ENCODE measurements at regions not wholly inside any gene's neighbourhood (a gene's known extent, or its start where the extent isn't known, plus 50 kb on each side); places are given as distances from the start of the nearest gene placed in this dataset.

DNA sequence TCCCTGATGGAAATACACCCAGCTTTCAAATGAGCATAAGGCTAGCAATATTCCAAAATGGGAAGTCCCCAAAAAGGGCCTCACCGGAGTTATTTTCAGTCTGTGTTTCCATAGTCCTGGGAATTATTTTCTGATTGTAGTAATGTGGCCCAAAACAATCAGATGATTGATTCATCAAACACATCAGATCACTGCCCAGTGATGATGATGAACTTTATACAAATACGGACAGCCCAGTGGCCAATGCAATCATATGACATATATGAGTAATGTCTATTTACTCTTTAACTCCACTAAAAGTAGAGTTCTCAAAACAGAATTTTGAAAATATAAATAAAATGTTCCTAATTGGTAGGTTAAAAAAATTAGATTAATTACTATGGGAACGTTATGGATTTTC lies 467.8 kb downstream of the ZNF608 start:
- no peak for TF ChIP-seq ZFX (IDR thresholded peaks at IDR 0.05)
- TF ChIP-seq, protein P1, sequence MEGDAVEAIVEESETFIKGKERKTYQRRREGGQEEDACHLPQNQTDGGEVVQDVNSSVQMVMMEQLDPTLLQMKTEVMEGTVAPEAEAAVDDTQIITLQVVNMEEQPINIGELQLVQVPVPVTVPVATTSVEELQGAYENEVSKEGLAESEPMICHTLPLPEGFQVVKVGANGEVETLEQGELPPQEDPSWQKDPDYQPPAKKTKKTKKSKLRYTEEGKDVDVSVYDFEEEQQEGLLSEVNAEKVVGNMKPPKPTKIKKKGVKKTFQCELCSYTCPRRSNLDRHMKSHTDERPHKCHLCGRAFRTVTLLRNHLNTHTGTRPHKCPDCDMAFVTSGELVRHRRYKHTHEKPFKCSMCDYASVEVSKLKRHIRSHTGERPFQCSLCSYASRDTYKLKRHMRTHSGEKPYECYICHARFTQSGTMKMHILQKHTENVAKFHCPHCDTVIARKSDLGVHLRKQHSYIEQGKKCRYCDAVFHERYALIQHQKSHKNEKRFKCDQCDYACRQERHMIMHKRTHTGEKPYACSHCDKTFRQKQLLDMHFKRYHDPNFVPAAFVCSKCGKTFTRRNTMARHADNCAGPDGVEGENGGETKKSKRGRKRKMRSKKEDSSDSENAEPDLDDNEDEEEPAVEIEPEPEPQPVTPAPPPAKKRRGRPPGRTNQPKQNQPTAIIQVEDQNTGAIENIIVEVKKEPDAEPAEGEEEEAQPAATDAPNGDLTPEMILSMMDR (conservative IDR thresholded peaks at IDR 0.05): no peak

DNA sequence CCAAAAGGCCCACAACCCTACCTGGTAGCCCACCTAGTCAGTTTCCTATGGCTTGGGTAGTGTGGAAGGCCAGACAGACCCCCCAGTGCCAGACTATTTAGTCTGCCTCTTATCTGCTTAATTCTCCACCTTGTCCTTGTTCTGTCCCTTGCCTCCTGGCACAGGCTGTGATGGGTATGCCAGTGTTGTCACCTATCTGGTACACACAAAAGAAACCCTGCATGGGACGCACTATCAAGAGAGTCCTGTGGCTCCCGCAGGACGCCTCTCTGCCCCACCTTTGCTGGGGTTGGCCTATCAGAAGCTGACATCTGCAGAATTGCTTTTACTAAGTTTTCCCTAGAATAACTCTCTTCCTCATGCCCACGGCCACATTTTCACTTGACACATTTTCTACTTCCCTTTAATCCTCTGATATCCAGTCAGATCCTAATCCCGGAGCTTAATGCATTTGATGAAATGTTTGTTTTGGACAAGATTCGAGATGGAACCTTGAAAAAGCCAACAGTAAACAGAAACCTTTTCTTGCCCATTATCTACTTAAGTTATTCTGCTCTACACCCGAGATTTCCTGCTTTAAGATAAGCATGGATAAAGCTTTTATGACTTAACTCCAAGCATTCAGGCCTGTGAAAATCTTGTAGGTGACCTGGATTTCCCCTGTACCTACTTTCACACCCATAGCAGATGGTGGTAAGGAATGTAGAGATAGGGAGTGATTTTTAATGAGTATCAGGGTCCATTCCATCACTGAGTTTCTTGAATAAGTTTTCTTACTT lies 468.5 kb downstream of the ZNF608 start:
- TF ChIP-seq, protein P1 (conservative IDR thresholded peaks at IDR 0.05): no peak
- no peak for TF ChIP-seq ZFX (IDR thresholded peaks at IDR 0.05)
- H3K27ac ChIP-seq: peak overlapping the region; percentile 38; the same call in 1 of the 2 replicates

More for the DNA sequence above, 467.8 kb downstream of the ZNF608 start:
- no peak overlapping the region for H3K27ac ChIP-seq

DNA sequence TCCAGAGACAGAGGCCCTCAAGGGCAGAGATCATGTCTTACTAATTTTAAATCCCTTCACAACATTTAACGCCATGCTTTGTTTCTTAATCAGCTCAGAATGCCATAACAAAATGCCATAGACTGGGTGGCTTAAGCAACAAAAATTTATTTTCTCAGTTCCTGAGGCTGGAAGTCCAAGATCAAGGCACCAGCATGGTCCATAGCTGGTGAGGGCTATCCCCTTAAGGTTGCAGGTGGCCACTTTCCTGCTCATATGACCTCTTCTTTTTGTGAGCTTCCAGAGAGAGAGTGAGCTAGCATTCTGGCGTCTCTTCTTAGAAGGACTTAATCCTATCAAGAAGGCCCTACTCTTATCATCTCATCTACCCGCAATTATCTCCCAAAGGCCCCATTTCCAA lies 470.3 kb downstream of the ZNF608 start:
- no peak for TF ChIP-seq ZFX (IDR thresholded peaks at IDR 0.05)
- TF ChIP-seq, protein P1 (conservative IDR thresholded peaks at IDR 0.05): no peak
- H3K27ac ChIP-seq: no peak overlapping the region

DNA sequence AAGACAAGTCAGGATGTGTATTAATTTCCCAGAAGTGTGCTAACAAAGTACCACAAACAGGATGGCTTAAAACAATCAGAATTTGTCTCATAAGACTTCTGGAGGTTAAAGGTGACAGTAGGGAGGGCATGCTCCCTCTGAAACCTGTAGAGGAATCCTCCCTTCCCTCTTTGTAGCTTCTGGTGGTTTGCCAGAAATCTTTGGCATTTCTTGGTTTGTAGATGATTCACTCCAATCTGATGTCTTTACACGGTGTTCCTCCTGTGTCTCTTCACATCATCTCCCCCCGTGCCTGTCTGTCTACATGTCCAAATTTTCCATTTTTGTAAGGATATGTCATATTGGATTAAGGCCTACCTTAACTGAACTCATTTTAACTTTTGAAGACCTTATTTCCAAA lies 471.5 kb downstream of the ZNF608 start:
- peak overlapping the region; percentile 41 for H3K27ac ChIP-seq
- no peak for TF ChIP-seq ZFX (IDR thresholded peaks at IDR 0.05)
- TF ChIP-seq, protein P1 (conservative IDR thresholded peaks at IDR 0.05): no peak

DNA sequence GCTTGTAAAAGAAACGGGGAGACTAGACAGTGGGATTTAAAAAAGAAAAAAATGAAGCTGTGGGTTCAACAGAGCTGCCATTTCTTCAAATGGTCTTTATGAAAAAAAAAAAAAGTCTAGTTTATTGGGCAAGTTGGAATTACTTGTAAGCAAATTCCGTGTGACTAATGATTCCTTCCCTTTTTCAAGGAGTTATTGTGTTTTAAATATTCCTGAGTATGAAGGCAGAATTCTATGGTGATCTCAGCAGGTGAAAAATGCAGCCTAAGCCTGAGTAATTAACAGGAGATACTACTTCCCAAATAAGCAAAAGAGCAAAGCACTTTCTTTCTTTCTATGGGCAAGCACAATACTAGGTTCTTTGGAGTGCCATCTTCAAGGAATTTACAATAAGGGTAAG lies 481.9 kb downstream of the ZNF608 start:
- TF ChIP-seq, protein P1 (conservative IDR thresholded peaks at IDR 0.05): no peak
- no peak for TF ChIP-seq ZFX (IDR thresholded peaks at IDR 0.05)

DNA sequence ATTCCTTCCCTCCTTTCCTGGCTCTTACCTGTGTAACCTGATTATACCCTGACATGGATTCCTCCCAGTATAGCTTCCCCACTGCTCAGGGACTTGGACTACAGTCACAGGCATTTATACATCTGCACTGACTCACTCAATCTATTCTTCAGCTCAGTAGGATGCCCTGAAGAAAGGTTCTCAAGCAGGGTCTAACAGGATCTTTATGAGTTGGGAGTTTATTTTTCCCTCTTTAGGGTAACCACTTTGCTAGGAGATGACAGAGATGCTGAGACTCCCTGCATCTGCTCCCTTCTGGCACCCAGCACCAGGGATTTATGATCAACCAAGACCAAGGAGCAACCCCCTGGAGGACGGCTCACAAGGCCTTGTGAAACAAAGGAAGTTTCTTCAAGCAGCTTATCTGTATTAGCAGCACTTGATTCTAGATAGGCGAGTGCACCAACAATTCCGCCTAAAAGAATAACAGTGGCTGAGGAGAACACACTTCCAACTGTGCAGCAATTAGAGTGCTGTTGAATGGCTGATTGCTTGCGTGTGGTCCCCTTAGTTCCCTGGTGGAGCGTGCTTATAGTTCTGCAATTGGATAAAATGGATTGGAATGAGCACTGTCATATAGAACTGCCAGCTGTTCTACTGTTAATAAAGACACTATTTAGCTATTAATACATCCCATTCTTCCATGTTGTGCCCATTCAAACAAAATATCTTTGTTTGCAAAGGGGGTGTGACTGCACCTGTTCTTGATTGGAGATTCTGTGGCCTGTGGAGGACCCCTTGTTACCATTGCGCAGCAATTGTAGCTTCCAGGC lies 482.6 kb downstream of the ZNF608 start:
- TF ChIP-seq, protein P1 (conservative IDR thresholded peaks at IDR 0.05): no peak
- TF ChIP-seq ZFX (IDR thresholded peaks at IDR 0.05): no peak
- H3K27ac ChIP-seq: peak overlapping the region; percentile 97

More for the DNA sequence above, 481.9 kb downstream of the ZNF608 start:
- H3K27ac ChIP-seq: peak overlapping the region; percentile 97
